ENCODE measurements at regions not wholly inside any gene's neighbourhood (a gene's known extent, or its start where the extent isn't known, plus 50 kb on each side); places are given as distances from the start of the nearest gene placed in this dataset.

GRCh38 chr6:49348561-49348960 lies 114.5 kb downstream of the MMUT start:
- no peak for TF ChIP-seq POLR2AphosphoS5 (IDR thresholded peaks at IDR 0.05; ENCODE audit: low read depth)
- no peak for TF ChIP-seq CTCF (IDR thresholded peaks at IDR 0.05; ENCODE audit: insufficient read depth, low read length)
- no peak for TF ChIP-seq REST (IDR thresholded peaks at IDR 0.05; ENCODE audit: insufficient replicate concordance, low read depth)
- TF ChIP-seq SPI1 (IDR thresholded peaks at IDR 0.05; ENCODE audit: borderline replicate concordance, low read depth): no peak
- no peak for TF ChIP-seq GABPA (IDR thresholded peaks at IDR 0.05; ENCODE audit: low read depth)
